ENCODE measurements at regions not wholly inside any gene's neighbourhood (a gene's known extent, or its start where the extent isn't known, plus 50 kb on each side); places are given as distances from the start of the nearest gene placed in this dataset.

- TF ChIP-seq CTCF (IDR thresholded peaks at IDR 0.05) (no peak), POLR2A (IDR thresholded peaks at IDR 0.05) (no peak)
These were observed 50.5 kb upstream of the NT5C1B start for GRCh38 chr2:18639756-18640453.
